ENCODE measurements at regions not wholly inside any gene's neighbourhood (a gene's known extent, or its start where the extent isn't known, plus 50 kb on each side); places are given as distances from the start of the nearest gene placed in this dataset.

DNA sequence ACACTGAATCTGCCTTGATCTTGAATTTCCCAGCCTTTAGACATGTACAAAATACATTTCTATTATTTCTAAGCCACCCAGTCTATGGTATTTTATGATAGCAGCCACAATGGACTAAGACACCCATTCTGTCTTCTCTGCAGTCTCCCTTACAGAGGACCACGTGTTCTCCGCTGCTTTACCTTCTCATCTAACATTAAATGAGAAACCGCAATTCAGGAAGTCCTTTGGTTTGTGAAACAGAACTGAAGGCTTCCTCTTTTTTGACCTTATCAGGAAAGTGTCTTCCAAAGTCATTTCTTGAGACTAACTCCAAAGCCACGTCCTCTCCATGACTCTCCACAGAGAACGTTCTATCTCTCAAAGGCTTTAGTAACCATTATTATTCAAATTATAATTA is 560.1 kb downstream of the OMA1 start:
- TF ChIP-seq EZH2phosphoT487 (IDR thresholded peaks at IDR 0.05; ENCODE audit: insufficient read depth, low read depth) (no peak), EZH2 (IDR thresholded peaks at IDR 0.05; ENCODE audit: insufficient read depth, poor library complexity, severe bottlenecking) (no peak)
